Liver (tissue), 8 donors: ENCODE measurements at regions not wholly inside any gene's neighbourhood (a gene's known extent, or its start where the extent isn't known, plus 50 kb on each side); places are given as distances from the start of the nearest gene placed in this dataset.

ENCODE experiments used
- DNase-seq: peaks from one replicate; pipeline ENCODE4 v3.0.0-alpha.2; 2017; ENCODE audit warnings: low spot score
- H3K27ac ChIP-seq, 2 donors: one replicate each; pipeline ENCODE4 v1.7.0; 2013; ENCODE audit warnings: inconsistent platforms in 2 of 2, low read length in 2 of 2, control low read depth in 1 of 2, low read depth in 1 of 2, mild to moderate bottlenecking in 1 of 2
- H3K27me3 ChIP-seq, 4 donors: one replicate each; pipeline versions ENCODE4 v1.6.1 to v1.7.0; 2013; ENCODE audit warnings: low read length in 3 of 4, inconsistent platforms in 1 of 4, mild to moderate bottlenecking in 1 of 4, moderate library complexity in 1 of 4; ENCODE audit not compliant: control insufficient read depth in 4 of 4, insufficient read depth in 4 of 4
- H3K36me3 ChIP-seq, 4 donors: one replicate each; pipeline versions ENCODE4 v1.6.1 to v1.7.0; 2013; ENCODE audit warnings: low read length in 3 of 4, mild to moderate bottlenecking in 3 of 4, low read depth in 1 of 4, moderate library complexity in 1 of 4; ENCODE audit not compliant: control insufficient read depth in 4 of 4, insufficient read depth in 3 of 4
- H3K4me1 ChIP-seq, 4 donors: one replicate each; pipeline versions ENCODE4 v1.6.1 to v1.7.0; 2013; ENCODE audit warnings: low read length in 3 of 4, mild to moderate bottlenecking in 3 of 4, moderate library complexity in 1 of 4; ENCODE audit not compliant: control insufficient read depth in 4 of 4, insufficient read depth in 4 of 4
- H3K4me3 ChIP-seq, 3 donors: one replicate each; pipeline versions ENCODE4 v1.6.1 to v1.7.0; 2013; ENCODE audit warnings: low read length in 3 of 3, control low read depth in 1 of 3, low read depth in 1 of 3, mild to moderate bottlenecking in 1 of 3
- H3K9ac ChIP-seq, 2 donors: one replicate each; pipeline ENCODE4 v1.7.0; 2013; ENCODE audit warnings: low read length in 2 of 2, mild to moderate bottlenecking in 2 of 2, moderate library complexity in 2 of 2, control low read depth in 1 of 2, low read depth in 1 of 2
- H3K9me3 ChIP-seq, 4 donors: one replicate each; pipeline versions ENCODE4 v1.6.1 to v1.7.0; 2013; ENCODE audit warnings: low read length in 3 of 4; ENCODE audit not compliant: control insufficient read depth in 4 of 4
- ATF3 ChIP-seq: IDR thresholded peaks from 2 replicates; pipeline ENCODE4 v1.6.1; 2016; ENCODE audit warnings: antibody characterized with exemption
- FOXA2 ChIP-seq: IDR thresholded peaks from 2 replicates; pipeline ENCODE4 v1.6.1; 2016; ENCODE audit warnings: antibody characterized with exemption
- GABPA ChIP-seq, 2 donors: IDR thresholded peaks in 1 of 2; conservative IDR thresholded peaks in 1 of 2; 2 replicates each; pipeline ENCODE4 v1.6.1; 2016; ENCODE audit warnings: antibody characterized with exemption in 2 of 2, mild to moderate bottlenecking in 1 of 2, moderate library complexity in 1 of 2
- HNF4A ChIP-seq, 2 donors: conservative IDR thresholded peaks; 2 replicates each; pipeline ENCODE4 v1.6.1; 2016; ENCODE audit warnings: antibody characterized with exemption in 2 of 2, mild to moderate bottlenecking in 2 of 2
- HNF4G ChIP-seq: IDR thresholded peaks from 2 replicates; pipeline ENCODE4 v1.6.1; 2016; ENCODE audit warnings: antibody characterized with exemption
- JUND ChIP-seq, 2 donors: IDR thresholded peaks; 2 replicates each; pipeline ENCODE4 v1.6.1; 2016; ENCODE audit warnings: antibody characterized with exemption in 2 of 2
- MAX ChIP-seq: IDR thresholded peaks from 2 replicates; pipeline ENCODE4 v1.6.1; 2016; ENCODE audit warnings: antibody characterized with exemption
- RAD21 ChIP-seq, 2 donors: IDR thresholded peaks; 2 replicates each; pipeline ENCODE4 v1.6.1; 2016; ENCODE audit warnings: antibody characterized with exemption in 2 of 2, mild to moderate bottlenecking in 2 of 2
- RXRA ChIP-seq, 2 donors: IDR thresholded peaks; 2 replicates each; pipeline ENCODE4 v1.6.1; 2017 to 2018; ENCODE audit warnings: antibody characterized with exemption in 2 of 2, mild to moderate bottlenecking in 1 of 2
- YY1 ChIP-seq: IDR thresholded peaks from 2 replicates; pipeline ENCODE4 v1.6.1; 2016; ENCODE audit warnings: antibody characterized with exemption, mild to moderate bottlenecking
- WGBS: extraction: QIAGEN DNeasy Blood & Tissue Kit; methylation state at CpG from one replicate; pipeline ENCODE4 v1.1.7; 2013; 5-methylcytosine and 5-hydroxymethylcytosine counted together
- TF ChIP-seq, protein P1 (sequence below): IDR thresholded peaks from 2 replicates; pipeline ENCODE4 v1.6.1; 2016; ENCODE audit warnings: antibody characterized with exemption
- TF ChIP-seq, protein P2 (sequence below): fragments of 150-350 bp; IDR thresholded peaks from 2 replicates; pipeline ENCODE4 v1.5.1; 2017; ENCODE audit warnings: improper control_type of control experiment, low read depth, low read length; ENCODE audit not compliant: missing input control
- donor health status: healthy.
- donor health status: healthy.
- donor health status: healthy.
- donor health status: healthy.
- donor health status: healthy.

DNA sequence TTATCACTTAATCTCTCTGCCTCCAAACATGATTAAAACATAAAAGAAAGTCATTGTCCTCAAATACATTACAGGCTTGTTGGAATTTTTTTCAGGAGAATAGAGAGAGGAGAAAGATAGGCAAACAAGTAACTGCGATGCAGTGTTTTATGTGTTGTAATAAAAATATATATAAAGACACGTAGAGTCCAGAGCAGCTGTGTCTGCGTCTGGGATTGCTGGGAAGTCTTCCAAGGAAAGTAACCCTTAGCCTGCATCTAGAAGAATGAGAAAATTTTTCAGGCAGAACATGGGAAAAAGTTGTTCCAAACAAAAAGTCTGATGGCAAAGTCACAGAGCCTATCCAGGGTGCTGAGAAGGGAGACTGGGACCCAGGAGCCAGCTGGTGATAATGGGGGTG is 91.8 kb upstream of the ST6GAL2 start (continued):
- TF ChIP-seq ATF3 (no peak), GABPA (IDR thresholded peaks at IDR 0.05 in 1 of 2, conservative IDR thresholded peaks at IDR 0.05 in 1 of 2) (no peak)
- TF ChIP-seq, protein P1, sequence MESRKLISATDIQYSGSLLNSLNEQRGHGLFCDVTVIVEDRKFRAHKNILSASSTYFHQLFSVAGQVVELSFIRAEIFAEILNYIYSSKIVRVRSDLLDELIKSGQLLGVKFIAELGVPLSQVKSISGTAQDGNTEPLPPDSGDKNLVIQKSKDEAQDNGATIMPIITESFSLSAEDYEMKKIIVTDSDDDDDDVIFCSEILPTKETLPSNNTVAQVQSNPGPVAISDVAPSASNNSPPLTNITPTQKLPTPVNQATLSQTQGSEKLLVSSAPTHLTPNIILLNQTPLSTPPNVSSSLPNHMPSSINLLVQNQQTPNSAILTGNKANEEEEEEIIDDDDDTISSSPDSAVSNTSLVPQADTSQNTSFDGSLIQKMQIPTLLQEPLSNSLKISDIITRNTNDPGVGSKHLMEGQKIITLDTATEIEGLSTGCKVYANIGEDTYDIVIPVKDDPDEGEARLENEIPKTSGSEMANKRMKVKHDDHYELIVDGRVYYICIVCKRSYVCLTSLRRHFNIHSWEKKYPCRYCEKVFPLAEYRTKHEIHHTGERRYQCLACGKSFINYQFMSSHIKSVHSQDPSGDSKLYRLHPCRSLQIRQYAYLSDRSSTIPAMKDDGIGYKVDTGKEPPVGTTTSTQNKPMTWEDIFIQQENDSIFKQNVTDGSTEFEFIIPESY, result no peak

DNA sequence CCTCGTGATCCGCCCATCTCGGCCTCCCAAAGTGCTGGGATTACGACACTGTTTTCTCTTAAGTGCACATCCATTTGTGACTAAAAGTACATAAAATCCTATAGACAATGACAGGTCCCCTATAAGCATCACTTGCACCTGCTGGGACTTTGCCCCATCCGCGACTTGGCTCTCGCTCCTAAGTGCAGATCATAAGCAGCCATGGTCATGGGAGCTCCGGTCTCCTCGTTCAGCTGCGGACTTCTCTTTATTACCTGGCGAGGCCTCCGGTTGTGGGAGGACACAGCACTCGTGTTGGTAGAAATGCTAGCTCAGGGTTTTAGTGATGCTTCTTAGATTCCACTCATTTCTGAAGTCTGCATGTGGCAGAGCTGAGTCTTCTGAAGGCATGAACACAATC is 92.7 kb upstream of the ST6GAL2 start:
- no peak overlapping the region for H3K27ac ChIP-seq
- no peaks in the 10 kb centered on the region for H3K4me1 ChIP-seq
- WGBS, result 80% methylated on average over 13 of the region's 13 CpGs
- TF ChIP-seq YY1, result no peak
- TF ChIP-seq, protein P1, result no peak
- no peak for TF ChIP-seq JUND (IDR thresholded peaks at IDR 0.05)
- no peak for TF ChIP-seq FOXA2
- no peak for TF ChIP-seq MAX
- no peak for TF ChIP-seq HNF4G
- TF ChIP-seq RXRA (IDR thresholded peaks at IDR 0.05), result no peak
- no peak for TF ChIP-seq RAD21 (IDR thresholded peaks at IDR 0.05)
- H3K4me3 ChIP-seq, result no peak overlapping the region
- H3K27me3 ChIP-seq, result peaks cover 0 to 3% (median 1%) of the 10 kb centered on the region in 4 donors
- H3K9me3 ChIP-seq, result peaks cover 0 to 3% (median 0%) of the 10 kb centered on the region in 4 donors
- DNase-seq, result no peak
- no peaks in the 10 kb centered on the region for H3K36me3 ChIP-seq
- H3K9ac ChIP-seq, result no peak overlapping the region

- Histone ChIP-seq H3K9me3 (no peaks in the 10 kb centered on the region), H3K27ac (no peak overlapping the region), H3K4me3 (no peak overlapping the region), H3K36me3 (no peaks in the 10 kb centered on the region), H3K4me1 (no peaks in the 10 kb centered on the region), H3K9ac (no peak overlapping the region), H3K27me3 (peaks cover 0 to 3% (median under 1%) of the 10 kb centered on the region in 4 donors)
- TF ChIP-seq HNF4A (conservative IDR thresholded peaks at IDR 0.05), result no peak
- TF ChIP-seq, protein P2, sequence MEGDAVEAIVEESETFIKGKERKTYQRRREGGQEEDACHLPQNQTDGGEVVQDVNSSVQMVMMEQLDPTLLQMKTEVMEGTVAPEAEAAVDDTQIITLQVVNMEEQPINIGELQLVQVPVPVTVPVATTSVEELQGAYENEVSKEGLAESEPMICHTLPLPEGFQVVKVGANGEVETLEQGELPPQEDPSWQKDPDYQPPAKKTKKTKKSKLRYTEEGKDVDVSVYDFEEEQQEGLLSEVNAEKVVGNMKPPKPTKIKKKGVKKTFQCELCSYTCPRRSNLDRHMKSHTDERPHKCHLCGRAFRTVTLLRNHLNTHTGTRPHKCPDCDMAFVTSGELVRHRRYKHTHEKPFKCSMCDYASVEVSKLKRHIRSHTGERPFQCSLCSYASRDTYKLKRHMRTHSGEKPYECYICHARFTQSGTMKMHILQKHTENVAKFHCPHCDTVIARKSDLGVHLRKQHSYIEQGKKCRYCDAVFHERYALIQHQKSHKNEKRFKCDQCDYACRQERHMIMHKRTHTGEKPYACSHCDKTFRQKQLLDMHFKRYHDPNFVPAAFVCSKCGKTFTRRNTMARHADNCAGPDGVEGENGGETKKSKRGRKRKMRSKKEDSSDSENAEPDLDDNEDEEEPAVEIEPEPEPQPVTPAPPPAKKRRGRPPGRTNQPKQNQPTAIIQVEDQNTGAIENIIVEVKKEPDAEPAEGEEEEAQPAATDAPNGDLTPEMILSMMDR, result no peak
- 57% methylated on average over 1 of the region's 1 CpG for WGBS
- DNase-seq, result no peak
These were observed 95.5 kb upstream of the ST6GAL2 start for GRCh38 chr2:106981491-106981890.
